ENCODE measurements at regions not wholly inside any gene's neighbourhood (a gene's known extent, or its start where the extent isn't known, plus 50 kb on each side); places are given as distances from the start of the nearest gene placed in this dataset.

DNA sequence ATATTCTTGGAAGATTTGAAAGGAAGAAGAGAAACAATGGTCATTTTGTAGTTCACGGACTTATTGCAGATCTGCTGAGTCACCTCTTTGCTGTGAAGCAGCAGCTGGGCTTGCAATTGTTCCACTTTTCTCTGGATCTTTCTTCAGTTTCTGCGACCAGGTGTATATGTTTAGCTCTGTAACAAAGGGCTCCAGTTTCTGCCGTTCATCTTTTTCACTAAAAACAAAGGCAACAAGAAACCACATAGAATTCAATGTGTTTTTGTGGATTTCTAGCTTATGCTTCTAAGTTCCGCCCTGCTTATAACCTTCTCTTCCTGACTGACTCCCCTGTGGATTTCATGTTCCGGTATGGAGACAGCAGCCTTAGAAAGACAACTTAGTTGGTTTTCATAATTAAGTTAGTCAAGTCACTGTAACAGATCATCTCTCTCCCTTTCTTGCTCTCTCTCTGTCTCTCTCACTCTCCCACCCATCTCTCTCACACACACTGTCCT is 121.6 kb upstream of the EPHA5 start:
- TF ChIP-seq EZH2 (IDR thresholded peaks at IDR 0.05; ENCODE audit: insufficient read depth, poor library complexity, severe bottlenecking), result no peak
- no peak for TF ChIP-seq EZH2phosphoT487 (IDR thresholded peaks at IDR 0.05; ENCODE audit: insufficient read depth, low read depth)

All from GM23248 (cell line).